Activated T-cell treated with anti-CD3 and anti-CD28 coated beads, Interleukin-2, amount 50 U/mL, for 4 hours (primary cell): ENCODE measurements at regions not wholly inside any gene's neighbourhood (a gene's known extent, or its start where the extent isn't known, plus 50 kb on each side); places are given as distances from the start of the nearest gene placed in this dataset.

Source experiments
- ATAC-seq, 2 donors: fragments of 200-7000 bp; cut with Tn5 transposase; one replicate each; pipeline ENCODE4 v1.10.0; 2021
- DNase-seq: peaks from one replicate; pipeline ENCODE4 v3.0.0-alpha.2; 2020
- H3K27me3 Mint-ChIP-seq: one replicate; pipeline ENCODE4 v1.8.0; 2021; ENCODE audit warnings: low read depth, mixed read lengths
- H3K36me3 Mint-ChIP-seq: one replicate; pipeline ENCODE4 v1.8.0; 2022; ENCODE audit warnings: mixed read lengths; ENCODE audit not compliant: insufficient read depth
- H3K4me1 Mint-ChIP-seq: one replicate; pipeline ENCODE4 v1.8.0; 2021; ENCODE audit warnings: low read depth, mixed read lengths
- H3K4me3 Mint-ChIP-seq: one replicate; pipeline ENCODE4 v1.8.0; 2021; ENCODE audit warnings: mild to moderate bottlenecking, moderate library complexity, mixed read lengths
- H3K9me3 Mint-ChIP-seq: one replicate; pipeline ENCODE4 v1.8.0; 2021; ENCODE audit warnings: mixed read lengths

GRCh38 chr2:153020201-153020600 is 301.8 kb downstream of the ARL6IP6 start:
- DNase-seq (no peak), ATAC-seq (no peak)
- Mint-ChIP-seq H3K27me3 (no peaks in the 10 kb centered on the region), H3K36me3 (no peaks in the 10 kb centered on the region), H3K4me3 (no peak overlapping the region), H3K4me1 (no peaks in the 10 kb centered on the region), H3K9me3 (peaks cover 23% of the 10 kb centered on the region)

GRCh38 chr2:153005071-153005730 is 286.8 kb downstream of the ARL6IP6 start:
- H3K4me3 Mint-ChIP-seq: no peak overlapping the region
- no peaks in the 10 kb centered on the region for H3K27me3 Mint-ChIP-seq
- DNase-seq (no peak), ATAC-seq (no peak)
- H3K9me3 Mint-ChIP-seq: peaks cover 7% of the 10 kb centered on the region
- H3K36me3 Mint-ChIP-seq: no peaks in the 10 kb centered on the region
- no peaks in the 10 kb centered on the region for H3K4me1 Mint-ChIP-seq

GRCh38 chr2:153004627-153005026 is 286.2 kb downstream of the ARL6IP6 start:
- Mint-ChIP-seq H3K4me3 (no peak overlapping the region), H3K9me3 (peaks cover 7% of the 10 kb centered on the region), H3K36me3 (no peaks in the 10 kb centered on the region), H3K27me3 (no peaks in the 10 kb centered on the region), H3K4me1 (no peaks in the 10 kb centered on the region)
- no peak for DNase-seq
- no peak for ATAC-seq

GRCh38 chr2:152974146-152974545 is 255.7 kb downstream of the ARL6IP6 start:
- no peak overlapping the region for H3K4me3 Mint-ChIP-seq
- no peaks in the 10 kb centered on the region for H3K27me3 Mint-ChIP-seq
- ATAC-seq (no peak), DNase-seq (no peak)
- H3K9me3 Mint-ChIP-seq: peaks cover 4% of the 10 kb centered on the region
- H3K4me1 Mint-ChIP-seq: no peaks in the 10 kb centered on the region
- peaks cover 2% of the 10 kb centered on the region for H3K36me3 Mint-ChIP-seq

- no peak overlapping the region for H3K4me3 Mint-ChIP-seq
- no peaks in the 10 kb centered on the region for H3K27me3 Mint-ChIP-seq
- no peaks in the 10 kb centered on the region for H3K4me1 Mint-ChIP-seq
- no peak for DNase-seq
- no peak for ATAC-seq
- H3K36me3 Mint-ChIP-seq: peaks cover 2% of the 10 kb centered on the region
- H3K9me3 Mint-ChIP-seq: peaks cover 9% of the 10 kb centered on the region
Measured at GRCh38 chr2:152971685-152972084, 253.3 kb downstream of the ARL6IP6 start.

GRCh38 chr2:152962446-152962845 is 244.0 kb downstream of the ARL6IP6 start:
- H3K4me3 Mint-ChIP-seq: no peak overlapping the region

GRCh38 chr2:152961351-152961750 is 242.9 kb downstream of the ARL6IP6 start:
- ATAC-seq (no peak), DNase-seq (no peak)
- H3K4me1 Mint-ChIP-seq: no peaks in the 10 kb centered on the region
- H3K36me3 Mint-ChIP-seq: no peaks in the 10 kb centered on the region
- H3K27me3 Mint-ChIP-seq: no peaks in the 10 kb centered on the region
- H3K4me3 Mint-ChIP-seq: no peak overlapping the region
- H3K9me3 Mint-ChIP-seq: no peaks in the 10 kb centered on the region

More at GRCh38 chr2:152962446-152962845, 244.0 kb downstream of the ARL6IP6 start:
- Mint-ChIP-seq H3K27me3 (no peaks in the 10 kb centered on the region), H3K36me3 (no peaks in the 10 kb centered on the region), H3K4me1 (no peaks in the 10 kb centered on the region), H3K9me3 (no peaks in the 10 kb centered on the region)
- ATAC-seq: no peak
- no peak for DNase-seq

- Mint-ChIP-seq H3K36me3 (no peaks in the 10 kb centered on the region), H3K27me3 (peaks cover 3% of the 10 kb centered on the region), H3K4me3 (no peak overlapping the region), H3K9me3 (no peaks in the 10 kb centered on the region), H3K4me1 (no peaks in the 10 kb centered on the region)
- no peak for DNase-seq
- ATAC-seq: no peak
Measured at GRCh38 chr2:152950126-152950525, 231.7 kb downstream of the ARL6IP6 start.

- no peaks in the 10 kb centered on the region for H3K4me1 Mint-ChIP-seq
- DNase-seq: no peak
- H3K36me3 Mint-ChIP-seq: no peaks in the 10 kb centered on the region
- peaks cover 11% of the 10 kb centered on the region for H3K9me3 Mint-ChIP-seq
- H3K27me3 Mint-ChIP-seq: peaks cover 3% of the 10 kb centered on the region
- no peak for ATAC-seq
- no peak overlapping the region for H3K4me3 Mint-ChIP-seq
Measured at GRCh38 chr2:152944099-152944498, 225.7 kb downstream of the ARL6IP6 start.

- peaks cover 16% of the 10 kb centered on the region for H3K9me3 Mint-ChIP-seq
- H3K36me3 Mint-ChIP-seq: no peaks in the 10 kb centered on the region
- no peak overlapping the region for H3K4me3 Mint-ChIP-seq
- ATAC-seq (no peak), DNase-seq (no peak)
- no peaks in the 10 kb centered on the region for H3K4me1 Mint-ChIP-seq
- H3K27me3 Mint-ChIP-seq: peaks cover 7% of the 10 kb centered on the region
Measured at GRCh38 chr2:152942940-152943440, 224.6 kb downstream of the ARL6IP6 start.

- no peak for ATAC-seq
- H3K27me3 Mint-ChIP-seq: peaks cover 4% of the 10 kb centered on the region
Measured at GRCh38 chr2:152930501-152930900, 212.1 kb downstream of the ARL6IP6 start.

GRCh38 chr2:152929628-152930027 is 211.2 kb downstream of the ARL6IP6 start:
- ATAC-seq: no peak

More at GRCh38 chr2:152930501-152930900, 212.1 kb downstream of the ARL6IP6 start:
- Mint-ChIP-seq H3K36me3 (no peaks in the 10 kb centered on the region), H3K4me1 (no peaks in the 10 kb centered on the region), H3K9me3 (no peaks in the 10 kb centered on the region), H3K4me3 (no peak overlapping the region)
- DNase-seq: no peak

GRCh38 chr2:152925547-152926448 is 207.4 kb downstream of the ARL6IP6 start:
- H3K9me3 Mint-ChIP-seq: no peaks in the 10 kb centered on the region
- no peaks in the 10 kb centered on the region for H3K4me1 Mint-ChIP-seq
- H3K4me3 Mint-ChIP-seq: no peak overlapping the region
- no peaks in the 10 kb centered on the region for H3K36me3 Mint-ChIP-seq
- H3K27me3 Mint-ChIP-seq: peaks cover 5% of the 10 kb centered on the region
- ATAC-seq: no peak
- DNase-seq: no peak

More at GRCh38 chr2:152929628-152930027, 211.2 kb downstream of the ARL6IP6 start:
- Mint-ChIP-seq H3K4me1 (no peaks in the 10 kb centered on the region), H3K9me3 (no peaks in the 10 kb centered on the region), H3K4me3 (no peak overlapping the region), H3K36me3 (no peaks in the 10 kb centered on the region), H3K27me3 (peaks cover 5% of the 10 kb centered on the region)
- DNase-seq: no peak

- Mint-ChIP-seq H3K4me3 (no peak overlapping the region), H3K9me3 (no peaks in the 10 kb centered on the region), H3K4me1 (no peaks in the 10 kb centered on the region), H3K27me3 (peaks cover 5% of the 10 kb centered on the region), H3K36me3 (no peaks in the 10 kb centered on the region)
- DNase-seq (no peak), ATAC-seq (no peak)
Measured at GRCh38 chr2:152924722-152925121, 206.3 kb downstream of the ARL6IP6 start.

- no peak overlapping the region for H3K4me3 Mint-ChIP-seq
- ATAC-seq (no peak), DNase-seq (no peak)
- H3K4me1 Mint-ChIP-seq: no peaks in the 10 kb centered on the region
- peaks cover 5% of the 10 kb centered on the region for H3K27me3 Mint-ChIP-seq
- no peaks in the 10 kb centered on the region for H3K9me3 Mint-ChIP-seq
- no peaks in the 10 kb centered on the region for H3K36me3 Mint-ChIP-seq
Measured at GRCh38 chr2:152924219-152924618, 205.8 kb downstream of the ARL6IP6 start.
